ENCODE measurements at regions not wholly inside any gene's neighbourhood (a gene's known extent, or its start where the extent isn't known, plus 50 kb on each side); places are given as distances from the start of the nearest gene placed in this dataset.
"Not testable (repeated sequence)": the region's sequence is repeated elsewhere in the genome, so short reads cannot be mapped to it uniquely, and the experiment has no call there.

GRCh38 chr3:104040896-104041295 is 1325.8 kb upstream of the ALCAM start:
- Histone ChIP-seq H3K27me3 (ENCODE audit: control insufficient read depth, extremely low read depth, insufficient read depth, low read length) (no peaks in the 10 kb centered on the region), H2AFZ (ENCODE audit: control insufficient read depth, low read length) (no peak overlapping the region), H3K4me3 (ENCODE audit: control insufficient read depth in 2 of 3, extremely low read depth in 1 of 3, insufficient read depth in 2 of 3, low read depth in 1 of 3, low read length in 3 of 3) (no peak overlapping the region), H3K9me1 (ENCODE audit: control insufficient read depth, extremely low read depth, insufficient read depth, low read length) (no peaks in the 10 kb centered on the region), H3K4me2 (ENCODE audit: control insufficient read depth, extremely low read depth, insufficient read depth, low read depth, low read length) (no peak overlapping the region), H3K36me3 (ENCODE audit: control insufficient read depth in 2 of 2, extremely low read depth in 1 of 2, insufficient read depth in 2 of 2, low read length in 2 of 2) (no peaks in the 10 kb centered on the region), H3K4me1 (ENCODE audit: control insufficient read depth, extremely low read depth, insufficient read depth, low read length) (no peaks in the 10 kb centered on the region), H3K9ac (ENCODE audit: control insufficient read depth, extremely low read depth, insufficient read depth, low read length) (no peak overlapping the region), H3K79me2 (ENCODE audit: control insufficient read depth, insufficient read depth, low read length) (no peaks in the 10 kb centered on the region), H4K20me1 (ENCODE audit: control insufficient read depth, extremely low read depth, insufficient read depth, low read length) (no peaks in the 10 kb centered on the region), H3K9me3 (ENCODE audit: control insufficient read depth, low read depth, low read length) (no peaks in the 10 kb centered on the region), H3K27ac (ENCODE audit: control insufficient read depth, insufficient read depth, low read length) (no peak overlapping the region)
- no peak for FAIRE-seq
- DNase-seq (ENCODE audit: low read depth, low spot score): no peak
- dilution Hi-C loops (cut with MboI; ENCODE audit: extremely low pct_ligation_motif_present, low sequenced_read_pairs): no loop called here
- no peak for TF ChIP-seq EZH2 (IDR thresholded peaks at IDR 0.05; ENCODE audit: low read length)

DNA sequence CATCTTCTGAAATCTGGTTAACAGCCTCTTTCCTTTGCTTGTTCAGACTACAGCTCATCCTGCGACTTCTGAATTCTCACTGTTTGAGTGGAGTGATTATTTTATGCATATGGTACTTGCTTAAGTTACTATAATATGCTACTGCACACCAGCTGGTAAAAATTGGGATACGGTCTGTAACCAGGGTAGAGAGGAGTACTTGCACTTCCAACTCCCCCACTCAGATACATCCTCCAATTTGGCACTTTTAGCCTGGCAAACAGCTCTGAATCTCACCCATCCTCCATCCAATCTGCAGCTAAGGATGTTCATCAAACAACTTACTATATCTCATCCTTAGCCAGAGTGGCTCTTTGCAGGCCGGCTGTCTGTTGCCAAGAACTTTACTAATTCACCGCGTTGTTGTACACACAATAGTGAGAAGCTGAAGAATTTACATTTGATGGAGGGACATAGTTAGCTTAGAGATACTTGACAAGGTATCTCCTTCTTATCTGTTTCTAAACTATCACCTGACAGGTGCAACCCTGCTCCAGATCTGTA is 1323.6 kb upstream of the ALCAM start:
- H3K4me3 ChIP-seq (ENCODE audit: control insufficient read depth in 2 of 3, extremely low read depth in 1 of 3, insufficient read depth in 2 of 3, low read depth in 1 of 3, low read length in 3 of 3); H3K9ac ChIP-seq (ENCODE audit: control insufficient read depth, extremely low read depth, insufficient read depth, low read length); H3K27me3 ChIP-seq (ENCODE audit: control insufficient read depth, extremely low read depth, insufficient read depth, low read length); DNase-seq (ENCODE audit: low read depth, low spot score); dilution Hi-C loops (cut with MboI; ENCODE audit: extremely low pct_ligation_motif_present, low sequenced_read_pairs); H3K4me2 ChIP-seq (ENCODE audit: control insufficient read depth, extremely low read depth, insufficient read depth, low read depth, low read length); H3K27ac ChIP-seq (ENCODE audit: control insufficient read depth, insufficient read depth, low read length); H3K36me3 ChIP-seq (ENCODE audit: control insufficient read depth in 2 of 2, extremely low read depth in 1 of 2, insufficient read depth in 2 of 2, low read length in 2 of 2); H4K20me1 ChIP-seq (ENCODE audit: control insufficient read depth, extremely low read depth, insufficient read depth, low read length); FAIRE-seq; H3K9me3 ChIP-seq (ENCODE audit: control insufficient read depth, low read depth, low read length); H3K4me1 ChIP-seq (ENCODE audit: control insufficient read depth, extremely low read depth, insufficient read depth, low read length); H3K9me1 ChIP-seq (ENCODE audit: control insufficient read depth, extremely low read depth, insufficient read depth, low read length); H2AFZ ChIP-seq (ENCODE audit: control insufficient read depth, low read length); H3K79me2 ChIP-seq (ENCODE audit: control insufficient read depth, insufficient read depth, low read length): not testable (repeated sequence)

- H4K20me1 ChIP-seq (ENCODE audit: control insufficient read depth, extremely low read depth, insufficient read depth, low read length): no peaks in the 10 kb centered on the region
- H3K4me3 ChIP-seq (ENCODE audit: control insufficient read depth in 2 of 3, extremely low read depth in 1 of 3, insufficient read depth in 2 of 3, low read depth in 1 of 3, low read length in 3 of 3): no peak overlapping the region
- no peaks in the 10 kb centered on the region for H3K36me3 ChIP-seq (ENCODE audit: control insufficient read depth in 2 of 2, extremely low read depth in 1 of 2, insufficient read depth in 2 of 2, low read length in 2 of 2)
- FAIRE-seq (no peak), DNase-seq (ENCODE audit: low read depth, low spot score) (no peak)
- no peaks in the 10 kb centered on the region for H3K79me2 ChIP-seq (ENCODE audit: control insufficient read depth, insufficient read depth, low read length)
- H2AFZ ChIP-seq (ENCODE audit: control insufficient read depth, low read length): no peak overlapping the region
- H3K9ac ChIP-seq (ENCODE audit: control insufficient read depth, extremely low read depth, insufficient read depth, low read length): no peak overlapping the region
- peaks cover 2% of the 10 kb centered on the region for H3K9me3 ChIP-seq (ENCODE audit: control insufficient read depth, low read depth, low read length)
- no peaks in the 10 kb centered on the region for H3K4me1 ChIP-seq (ENCODE audit: control insufficient read depth, extremely low read depth, insufficient read depth, low read length)
- no peaks in the 10 kb centered on the region for H3K27me3 ChIP-seq (ENCODE audit: control insufficient read depth, extremely low read depth, insufficient read depth, low read length)
- dilution Hi-C loops (cut with MboI; ENCODE audit: extremely low pct_ligation_motif_present, low sequenced_read_pairs): no loop called here
- TF ChIP-seq EZH2 (IDR thresholded peaks at IDR 0.05; ENCODE audit: low read length) (no peak), CTCF (optimal IDR thresholded peaks at IDR 0.05 in 1 of 3, IDR thresholded peaks at IDR 0.05 in 1 of 3, conservative IDR thresholded peaks at IDR 0.05 in 1 of 3; ENCODE audit: extremely low read depth in 1 of 3, insufficient read depth in 2 of 3, low read length in 3 of 3) (no peak)
- H3K27ac ChIP-seq (ENCODE audit: control insufficient read depth, insufficient read depth, low read length): no peak overlapping the region
- H3K4me2 ChIP-seq (ENCODE audit: control insufficient read depth, extremely low read depth, insufficient read depth, low read depth, low read length): no peak overlapping the region
- no peaks in the 10 kb centered on the region for H3K9me1 ChIP-seq (ENCODE audit: control insufficient read depth, extremely low read depth, insufficient read depth, low read length)
These were observed 1322.7 kb upstream of the ALCAM start for GRCh38 chr3:104044002-104044401.
